HG02973 (cell line): ENCODE measurements at regions not wholly inside any gene's neighbourhood (a gene's known extent, or its start where the extent isn't known, plus 50 kb on each side); places are given as distances from the start of the nearest gene placed in this dataset.
A peak's percentile ranks its signal among the peaks of the same experiment; 100 is the strongest.

Experiments
- ATAC-seq: cut with Tn5 transposase; IDR thresholded peaks from one replicate; pipeline ENCODE4 v1.9.1; 2021; ENCODE audit warnings: moderate library complexity; ENCODE audit not compliant: unreplicated experiment

GRCh38 chr4:180059216-180059881 is 2183.9 kb upstream of the TENM3 start:
- peak; percentile 17 for ATAC-seq

- ATAC-seq, result no peak
Measured at GRCh38 chr4:180060159-180060889, 2182.9 kb upstream of the TENM3 start.

- no peak for ATAC-seq
Measured at GRCh38 chr4:180081072-180081471, 2162.1 kb upstream of the TENM3 start.

- no peak for ATAC-seq
Measured at GRCh38 chr4:180084561-180084960, 2158.6 kb upstream of the TENM3 start.

GRCh38 chr4:180086480-180087190 is 2156.6 kb upstream of the TENM3 start:
- ATAC-seq, result no peak

GRCh38 chr4:180098586-180098985 is 2144.6 kb upstream of the TENM3 start:
- ATAC-seq, result no peak

GRCh38 chr4:180099957-180100356 is 2143.2 kb upstream of the TENM3 start:
- ATAC-seq, result no peak

- no peak for ATAC-seq
Measured at GRCh38 chr4:180100433-180101344, 2142.5 kb upstream of the TENM3 start.

- ATAC-seq, result no peak
Measured at GRCh38 chr4:180101348-180102083, 2141.7 kb upstream of the TENM3 start.

GRCh38 chr4:180103794-180104193 is 2139.4 kb upstream of the TENM3 start:
- no peak for ATAC-seq

- no peak for ATAC-seq
Measured at GRCh38 chr4:180105362-180105761, 2137.8 kb upstream of the TENM3 start.

GRCh38 chr4:180106122-180106521 is 2137.1 kb upstream of the TENM3 start:
- no peak for ATAC-seq

GRCh38 chr4:180106997-180107396 is 2136.2 kb upstream of the TENM3 start:
- ATAC-seq, result no peak

- ATAC-seq, result no peak
Measured at GRCh38 chr4:180116840-180117239, 2126.4 kb upstream of the TENM3 start.

GRCh38 chr4:180120068-180120467 is 2123.1 kb upstream of the TENM3 start:
- no peak for ATAC-seq

- ATAC-seq, result peak; percentile 61
Measured at GRCh38 chr4:180134091-180134866, 2108.9 kb upstream of the TENM3 start.

- no peak for ATAC-seq
Measured at GRCh38 chr4:180141734-180142133, 2101.5 kb upstream of the TENM3 start.

GRCh38 chr4:180148737-180149136 is 2094.5 kb upstream of the TENM3 start:
- no peak for ATAC-seq

GRCh38 chr4:180150818-180151217 is 2092.4 kb upstream of the TENM3 start:
- ATAC-seq, result no peak
